Fibroblast of skin of left biceps (primary cell): ENCODE measurements at regions not wholly inside any gene's neighbourhood (a gene's known extent, or its start where the extent isn't known, plus 50 kb on each side); places are given as distances from the start of the nearest gene placed in this dataset.

Experiments
- DNase-seq, 2 experiments: peaks; one replicate each; pipeline ENCODE4 v3.0.0-alpha.2; 2013; ENCODE audit warnings: low read depth in 2 of 2

DNA sequence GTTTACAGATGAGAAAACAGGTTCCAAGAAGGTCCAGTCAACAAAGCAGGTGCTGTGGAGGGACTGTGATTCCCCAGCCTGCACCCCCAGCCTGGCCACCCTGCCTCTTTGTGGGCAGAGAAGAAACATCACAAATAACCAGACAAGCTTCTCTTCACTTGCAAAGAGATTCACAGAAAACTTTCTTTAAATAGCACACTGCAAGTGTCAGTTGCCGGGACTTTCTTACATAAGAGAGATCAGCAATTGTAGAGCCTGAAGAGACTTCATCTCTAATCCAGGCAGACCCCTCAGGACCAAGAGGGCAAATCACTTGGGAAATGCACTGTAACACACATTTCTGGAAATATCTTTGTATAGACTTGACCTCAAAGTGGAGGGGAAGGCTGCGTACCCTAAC lies 207.9 kb upstream of the CHRNA7 start:
- no peak for DNase-seq

DNA sequence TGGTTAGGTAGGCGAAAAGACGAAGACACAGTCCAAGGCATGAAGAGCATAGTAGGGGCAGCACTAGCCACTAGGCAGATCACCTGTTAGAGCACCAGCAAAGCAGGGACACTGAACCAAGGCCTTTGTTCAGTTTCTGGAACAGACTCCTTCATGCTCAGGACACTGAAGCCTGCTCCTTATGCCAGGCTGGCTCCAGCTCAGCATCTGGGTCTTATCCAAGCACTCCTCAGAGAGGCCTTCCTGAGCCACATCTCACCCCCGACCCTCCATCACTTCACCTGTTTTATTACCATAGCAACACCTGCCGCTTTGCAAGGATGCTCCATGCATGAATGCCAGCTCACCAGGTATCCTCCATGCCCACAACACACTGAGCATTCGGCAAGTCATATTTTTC lies 206.3 kb upstream of the CHRNA7 start:
- no peak for DNase-seq

DNA sequence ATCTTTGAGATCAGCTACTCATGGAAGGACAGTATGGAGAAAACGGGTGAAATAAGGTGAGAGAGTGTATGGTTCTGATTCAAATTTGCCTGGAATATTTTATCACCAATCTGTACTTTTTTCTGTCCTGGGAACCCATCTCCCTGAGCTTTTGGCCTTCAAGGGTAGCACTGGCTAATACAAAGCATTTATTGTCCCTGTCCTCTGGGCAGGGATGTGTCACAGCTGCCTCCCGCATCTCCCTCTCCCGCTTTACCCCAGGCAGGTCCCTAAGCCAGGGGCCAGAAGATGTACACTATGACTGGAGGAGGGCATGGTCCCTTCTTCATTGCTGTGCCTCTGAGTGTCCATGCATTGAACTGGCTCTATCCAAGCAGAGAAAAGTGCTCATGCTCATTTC lies 201.7 kb upstream of the CHRNA7 start:
- no peak for DNase-seq

DNA sequence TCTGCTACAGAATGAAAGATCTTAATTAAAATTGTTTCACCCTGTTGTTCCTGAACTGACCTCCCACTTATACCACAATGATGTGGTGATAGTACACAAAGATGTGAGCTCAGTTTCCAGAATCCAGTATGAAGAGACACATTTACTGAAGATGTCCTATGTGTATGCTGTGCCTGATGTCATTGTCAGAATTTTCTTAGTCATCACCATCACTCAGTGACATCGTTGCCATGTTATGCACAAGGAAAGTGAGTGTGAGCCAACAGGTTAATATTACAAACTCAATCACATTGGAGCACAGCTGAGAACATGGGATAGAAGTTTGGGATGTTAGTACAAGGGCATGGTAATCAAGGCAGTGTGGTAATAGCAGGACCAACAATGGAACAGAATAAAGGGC lies 199.7 kb upstream of the CHRNA7 start:
- DNase-seq: no peak

DNA sequence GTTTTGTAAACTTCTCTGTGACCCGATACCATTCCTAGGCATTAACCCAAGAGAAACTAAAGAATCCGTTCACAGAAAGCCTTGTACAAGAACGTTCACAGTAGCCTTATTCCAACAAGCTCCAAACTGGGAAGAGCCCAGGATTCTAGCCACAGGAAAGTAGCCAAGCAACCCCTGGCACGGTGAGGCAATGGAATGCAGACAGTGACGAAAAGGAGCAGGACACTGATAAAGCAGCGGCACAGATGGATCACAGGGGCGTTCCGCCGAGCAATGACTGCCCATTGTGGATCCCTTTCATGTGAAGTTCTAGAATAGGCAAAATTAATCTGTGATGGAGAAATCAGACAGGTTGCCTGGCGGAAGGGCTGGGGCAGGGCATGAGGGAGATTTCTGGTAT lies 198.7 kb upstream of the CHRNA7 start:
- no peak for DNase-seq

DNA sequence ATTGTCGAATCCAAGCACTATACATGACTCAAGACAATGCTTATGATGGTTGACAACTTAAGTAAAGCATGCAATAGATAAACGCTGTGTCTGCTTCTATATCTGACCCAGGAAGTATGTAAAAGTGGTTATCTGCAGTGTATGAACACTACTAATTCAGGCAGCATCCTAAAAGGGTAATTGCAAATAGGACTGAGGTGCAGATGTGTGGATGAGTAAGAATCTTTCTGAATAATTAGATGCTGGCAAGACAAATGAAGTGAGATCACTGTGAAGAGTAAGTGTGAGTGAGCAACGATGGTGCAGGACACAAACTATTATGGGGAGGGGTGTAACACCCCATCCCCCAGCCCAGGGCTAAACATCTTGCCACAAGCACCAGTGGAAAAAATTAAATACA lies 195.7 kb upstream of the CHRNA7 start:
- no peak for DNase-seq

DNA sequence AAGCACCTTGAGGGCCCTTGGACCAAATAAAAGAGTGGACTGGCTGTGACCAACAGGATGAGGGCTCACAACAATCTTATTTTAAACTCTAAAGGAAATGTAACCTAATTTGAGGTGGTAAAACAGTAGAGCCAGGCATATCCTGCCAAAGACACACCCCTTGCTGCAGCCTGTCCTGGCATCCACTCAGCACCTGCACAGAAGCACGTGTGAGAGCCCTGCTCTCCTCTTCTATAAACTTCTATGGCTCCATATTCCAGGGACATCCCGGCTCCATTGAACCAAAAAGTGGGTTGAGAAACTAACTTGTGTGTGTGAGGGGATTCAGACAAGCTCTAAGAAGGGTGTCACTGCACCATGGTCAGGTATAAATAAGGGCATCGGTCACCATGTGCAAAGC lies 190.9 kb upstream of the CHRNA7 start:
- DNase-seq: no peak

DNA sequence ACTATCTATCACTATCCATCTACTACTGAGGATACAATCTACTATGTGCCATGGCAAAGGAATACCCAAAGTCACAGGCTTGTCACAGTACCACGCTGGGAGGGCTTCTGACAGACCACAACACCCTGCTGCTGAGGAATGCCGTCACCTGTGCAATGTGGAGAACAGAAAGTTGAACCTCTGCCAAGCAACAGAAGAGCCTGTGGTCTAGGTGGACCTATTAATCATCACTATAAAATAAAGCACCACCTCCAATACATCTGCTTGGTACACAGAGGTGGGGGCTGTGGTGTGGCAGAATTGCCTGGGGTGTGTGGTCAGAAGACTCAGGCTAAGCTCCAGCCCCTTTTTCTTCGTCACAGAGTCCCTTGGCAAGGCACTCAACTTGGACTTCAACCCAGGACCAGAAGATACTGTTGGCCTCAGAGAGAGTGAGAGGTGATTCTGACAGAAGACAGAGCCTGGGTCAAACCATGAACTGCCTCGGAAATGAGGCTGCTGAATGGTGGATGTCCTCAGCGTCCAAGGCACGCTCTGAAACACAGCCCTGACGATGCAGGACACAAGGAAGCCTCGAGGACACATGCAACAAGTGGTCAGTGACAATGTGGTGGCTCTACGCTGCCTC lies 189.4 kb upstream of the CHRNA7 start:
- DNase-seq: no peak

DNA sequence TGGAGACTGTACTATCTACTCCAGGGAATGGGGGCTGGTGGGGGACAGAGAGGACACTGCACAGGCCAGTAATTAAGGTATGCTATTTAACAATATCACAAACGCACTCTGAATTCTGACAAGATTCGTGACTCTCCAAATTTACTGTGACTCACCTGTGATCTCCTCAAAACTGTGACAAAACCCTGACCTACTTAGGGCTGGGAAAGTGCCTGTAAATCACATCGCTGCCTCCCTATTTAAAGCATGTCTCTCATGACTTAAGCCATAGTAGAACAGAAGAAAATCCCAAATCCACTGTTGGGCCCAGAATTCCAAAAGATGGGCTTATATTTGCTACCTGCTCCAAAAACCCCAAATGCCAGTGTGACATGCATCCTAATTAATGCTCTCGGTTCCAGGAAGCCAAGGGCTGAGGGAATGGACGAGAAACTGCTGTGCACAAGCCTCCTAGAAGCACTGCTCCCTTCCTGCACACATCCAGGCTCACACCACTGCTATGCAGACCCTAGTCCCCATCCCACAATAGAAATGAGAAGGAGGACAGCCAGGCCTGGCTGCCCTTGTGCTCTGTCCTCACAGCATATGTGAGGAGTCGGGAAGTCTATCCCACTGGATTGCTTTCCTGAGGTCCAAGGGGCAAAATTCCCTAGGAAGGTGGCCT lies 187.7 kb upstream of the CHRNA7 start:
- DNase-seq: no peak

DNA sequence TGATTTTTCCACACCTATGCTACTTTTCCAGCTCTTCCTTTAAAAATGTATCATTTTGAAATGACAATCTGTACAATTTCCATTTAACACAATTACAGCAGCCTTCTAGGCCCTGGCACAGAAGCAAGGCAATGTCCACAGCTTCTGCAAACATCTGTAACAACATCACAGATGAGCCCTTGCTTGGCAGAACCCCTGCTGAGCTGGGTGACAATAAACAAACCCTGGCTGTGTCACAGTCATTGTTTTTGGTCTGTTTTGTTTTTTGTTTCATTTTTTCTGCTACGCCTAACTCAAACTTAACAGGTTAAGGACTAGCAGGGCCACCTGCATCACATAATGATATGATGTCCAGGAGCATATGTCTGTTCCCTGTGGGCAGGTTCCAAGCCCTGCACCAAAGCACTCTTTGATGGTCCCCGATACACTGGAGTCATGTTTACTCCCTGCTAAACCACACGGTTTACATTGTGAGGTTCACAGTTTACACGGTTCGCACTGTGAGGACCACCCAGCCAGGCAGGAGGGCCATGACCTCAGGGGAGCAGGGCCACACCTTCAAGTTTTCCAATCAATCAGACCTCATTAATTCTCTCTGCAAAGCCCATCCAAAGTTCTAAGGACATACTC lies 186.8 kb upstream of the CHRNA7 start:
- no peak for DNase-seq

DNA sequence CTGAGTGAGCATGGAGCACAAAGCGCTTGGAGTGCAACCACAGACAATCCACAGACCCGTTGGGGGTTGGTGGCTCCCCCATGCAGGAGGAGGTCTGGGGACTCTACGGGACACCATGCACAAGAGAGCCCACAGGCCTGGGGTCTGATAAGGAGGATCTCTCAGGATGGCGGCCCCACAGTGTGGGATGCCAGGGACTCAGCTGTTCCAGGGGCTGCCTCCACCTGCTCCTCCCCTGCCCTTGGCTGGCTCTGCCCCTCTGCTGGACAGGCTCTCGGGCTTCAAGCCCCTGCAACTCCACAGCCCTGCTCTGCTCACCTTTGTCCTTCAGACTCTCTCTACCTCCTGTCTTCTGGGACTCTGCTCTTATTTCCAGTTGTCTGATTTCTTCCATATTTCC lies 184.5 kb upstream of the CHRNA7 start:
- no peak for DNase-seq

DNA sequence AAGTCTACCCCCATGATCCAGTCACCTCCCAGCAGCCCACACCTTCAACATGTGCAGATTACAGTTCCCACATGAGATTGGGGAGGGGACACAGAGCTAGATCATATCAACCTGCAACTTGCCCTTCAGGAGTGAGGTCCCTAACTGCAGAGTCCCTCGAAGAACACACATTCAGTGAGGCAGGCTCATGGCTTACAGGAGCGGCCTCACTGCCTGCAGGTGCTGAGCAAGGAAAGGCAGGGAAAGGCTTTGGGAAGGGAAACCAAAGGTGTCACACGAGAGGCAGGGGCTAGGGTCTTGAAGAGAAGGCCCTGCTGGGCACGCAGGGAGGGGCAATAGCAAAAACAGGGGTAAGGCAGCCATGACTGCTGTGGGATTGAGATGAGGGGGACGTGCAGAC lies 182.4 kb upstream of the CHRNA7 start:
- no peak for DNase-seq

DNA sequence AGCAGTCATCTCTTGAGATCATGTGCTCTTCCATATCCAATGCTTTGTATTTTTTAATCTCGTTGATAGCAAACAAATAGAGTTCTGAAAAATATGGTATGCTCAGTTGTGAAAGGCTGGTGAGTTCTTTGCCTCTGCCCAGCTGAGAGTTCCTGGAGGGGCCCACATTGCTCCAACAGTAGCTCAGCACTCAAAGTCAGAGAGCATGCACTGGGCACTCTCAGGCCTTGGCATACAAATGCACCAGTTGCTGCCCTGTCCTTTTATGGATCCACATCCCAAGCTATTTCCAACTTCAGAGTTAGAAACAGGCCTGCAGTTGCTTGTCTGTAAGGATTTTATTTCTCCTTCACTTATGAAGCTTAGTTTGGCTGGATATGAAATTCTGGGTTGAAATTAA lies 181.7 kb upstream of the CHRNA7 start:
- no peak for DNase-seq

DNA sequence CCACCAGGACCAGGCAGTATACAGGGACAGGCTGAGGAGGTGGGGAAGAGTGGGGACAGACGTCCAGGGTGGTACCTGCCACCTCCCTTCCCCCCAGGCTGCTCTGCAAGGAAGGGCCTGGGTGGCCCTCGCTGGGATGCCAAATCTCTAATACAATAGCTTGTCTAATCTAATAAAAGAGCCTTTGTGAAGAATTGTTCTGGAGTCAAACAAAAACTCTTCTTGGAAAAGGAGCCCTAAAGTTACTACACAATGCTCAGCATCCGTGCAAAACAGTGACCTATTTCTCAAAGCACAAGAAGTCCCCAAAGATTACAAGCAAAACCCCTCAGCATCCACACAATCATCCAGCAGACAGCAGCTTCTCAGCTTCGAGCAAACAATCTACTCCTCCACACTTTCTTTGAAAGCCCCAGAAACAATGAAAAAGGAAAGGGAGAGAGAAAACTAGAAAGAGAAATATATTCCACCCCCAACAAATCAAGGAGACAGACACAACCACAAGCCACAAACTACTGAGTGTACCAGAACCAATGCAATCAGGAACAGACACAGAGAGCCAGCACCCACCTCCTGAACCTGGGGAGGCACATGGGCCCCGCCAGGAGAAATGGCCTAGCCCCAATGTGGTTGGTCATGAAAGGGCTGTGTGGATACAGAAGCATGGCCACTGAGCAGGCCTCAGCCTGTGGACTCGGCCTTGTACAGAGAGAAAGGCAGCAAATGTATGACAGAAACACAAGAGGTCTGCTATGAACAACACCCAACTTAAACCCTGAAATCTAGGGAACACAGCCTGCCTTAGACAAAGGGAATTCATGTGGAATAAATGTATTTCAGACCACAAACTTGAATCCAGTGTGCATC lies 177.1 kb upstream of the CHRNA7 start:
- no peak for DNase-seq

DNA sequence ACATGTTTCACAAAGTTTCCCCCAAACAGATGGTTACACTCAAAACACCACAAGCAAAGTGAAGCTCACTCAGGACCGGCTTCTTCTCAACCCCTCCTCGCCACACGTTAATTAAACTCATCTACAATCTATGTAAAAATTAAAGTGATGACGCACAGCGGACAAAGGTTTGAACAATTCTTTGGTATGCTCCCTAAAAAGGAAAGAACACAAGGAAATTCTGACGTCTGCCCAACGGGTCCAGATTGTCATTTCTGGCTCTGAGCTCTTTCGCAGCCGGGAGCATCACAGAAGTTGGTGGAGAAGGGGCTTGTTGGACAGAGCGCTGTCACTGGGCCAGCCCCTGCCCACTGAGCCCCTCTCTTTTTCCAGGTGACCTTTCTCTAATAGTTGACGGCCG lies 173.7 kb upstream of the CHRNA7 start:
- no peak for DNase-seq

DNA sequence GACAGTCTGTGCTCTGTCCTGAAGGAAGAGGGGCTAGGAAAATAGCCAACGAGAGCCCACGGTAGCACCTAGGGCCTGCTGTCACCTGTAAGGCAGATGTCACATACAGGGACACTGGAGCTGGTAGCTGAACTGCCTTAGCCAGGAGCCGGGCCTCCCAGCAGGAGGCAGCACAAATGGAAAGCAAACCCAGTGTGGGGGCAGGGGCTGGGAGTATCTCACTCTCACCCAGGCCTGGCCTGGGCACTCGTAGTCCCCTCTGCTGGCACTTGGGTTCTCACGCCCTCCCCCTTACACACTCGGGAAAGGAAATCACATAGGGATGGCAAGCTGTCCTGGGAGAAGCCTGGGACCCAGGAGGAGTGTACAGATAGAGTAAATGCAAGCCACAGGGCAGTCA lies 173.1 kb upstream of the CHRNA7 start:
- DNase-seq: no peak

DNA sequence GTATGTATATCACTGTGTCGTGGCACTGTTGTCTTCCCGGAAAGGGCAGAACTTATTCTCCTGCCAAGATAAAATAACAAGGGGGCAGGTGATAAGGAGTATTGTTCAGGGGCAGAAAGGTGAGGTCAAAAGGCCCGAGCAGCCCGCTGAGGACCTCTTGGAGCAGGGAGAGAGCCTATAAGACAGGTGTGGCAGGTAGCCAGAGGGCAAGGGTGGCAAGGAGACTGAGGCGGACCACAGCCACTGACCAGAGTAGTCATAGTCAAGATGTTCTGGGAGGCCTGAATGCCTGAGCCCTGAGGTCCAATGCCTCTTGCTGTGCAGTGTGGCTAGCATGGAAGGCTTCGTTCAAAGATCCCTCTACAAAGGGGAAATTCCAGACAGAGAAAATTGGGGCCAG lies 172.3 kb upstream of the CHRNA7 start:
- no peak for DNase-seq

DNA sequence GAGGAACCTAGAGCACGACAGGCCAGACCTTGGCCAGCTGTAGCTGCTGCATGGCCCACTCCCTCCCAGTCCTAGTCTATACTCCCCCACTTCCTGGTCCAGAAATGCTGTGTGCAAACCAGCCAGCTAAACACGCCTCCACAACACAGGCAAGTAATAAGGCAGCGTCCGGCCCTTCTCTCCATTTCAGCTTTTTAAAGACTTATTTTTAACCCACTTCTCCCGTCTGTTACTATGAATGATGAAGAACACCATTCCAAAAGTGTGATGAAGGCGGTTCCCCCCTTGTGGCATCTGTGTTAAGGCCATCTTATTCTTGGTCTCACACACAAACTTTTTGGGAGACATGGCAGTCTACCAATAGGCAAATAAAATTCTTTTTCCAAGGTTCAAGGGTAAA lies 164.1 kb upstream of the CHRNA7 start:
- DNase-seq: no peak

DNA sequence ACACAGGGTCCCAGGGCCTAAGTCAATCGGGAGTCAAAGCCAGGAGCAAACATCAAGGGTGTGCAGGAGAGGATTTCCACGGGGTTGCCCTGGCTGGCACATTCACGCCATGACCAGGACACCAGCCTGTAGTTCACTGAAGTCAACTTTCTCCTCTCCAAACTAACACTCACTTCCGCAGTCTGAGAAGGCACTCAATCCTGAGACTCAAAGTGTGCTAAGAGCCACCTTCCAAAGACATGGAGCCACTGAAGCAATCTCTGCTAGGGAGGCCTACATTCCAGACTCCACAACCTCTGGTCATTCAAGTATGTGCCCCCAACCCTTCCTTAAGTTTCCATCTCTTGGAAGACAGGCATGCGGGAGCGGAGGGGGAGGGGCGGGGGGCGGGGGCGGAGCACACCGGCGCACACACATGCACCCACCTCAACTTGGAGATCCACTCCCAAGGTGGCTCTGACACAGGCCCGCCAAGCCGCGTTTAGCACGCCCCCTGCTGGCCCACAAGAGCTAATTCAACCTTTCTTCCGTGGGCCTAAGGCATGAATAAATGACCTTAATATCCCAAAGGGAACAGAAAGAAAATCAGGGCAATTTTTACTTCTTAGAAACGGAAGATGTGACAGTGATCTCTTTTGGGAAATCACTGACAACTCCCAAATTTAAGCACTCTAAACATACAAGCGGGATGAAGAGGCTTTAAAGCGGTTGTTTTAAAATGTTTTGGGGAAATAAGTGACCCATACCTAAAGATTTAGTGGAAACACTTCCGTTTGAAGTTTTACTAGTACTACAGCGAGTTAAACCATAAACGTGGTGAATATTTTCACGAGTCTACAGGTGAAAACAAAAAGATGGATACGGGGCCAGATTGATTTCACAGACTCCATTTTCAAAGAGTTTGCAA lies 162.5 kb upstream of the CHRNA7 start:
- DNase-seq: no peak

DNA sequence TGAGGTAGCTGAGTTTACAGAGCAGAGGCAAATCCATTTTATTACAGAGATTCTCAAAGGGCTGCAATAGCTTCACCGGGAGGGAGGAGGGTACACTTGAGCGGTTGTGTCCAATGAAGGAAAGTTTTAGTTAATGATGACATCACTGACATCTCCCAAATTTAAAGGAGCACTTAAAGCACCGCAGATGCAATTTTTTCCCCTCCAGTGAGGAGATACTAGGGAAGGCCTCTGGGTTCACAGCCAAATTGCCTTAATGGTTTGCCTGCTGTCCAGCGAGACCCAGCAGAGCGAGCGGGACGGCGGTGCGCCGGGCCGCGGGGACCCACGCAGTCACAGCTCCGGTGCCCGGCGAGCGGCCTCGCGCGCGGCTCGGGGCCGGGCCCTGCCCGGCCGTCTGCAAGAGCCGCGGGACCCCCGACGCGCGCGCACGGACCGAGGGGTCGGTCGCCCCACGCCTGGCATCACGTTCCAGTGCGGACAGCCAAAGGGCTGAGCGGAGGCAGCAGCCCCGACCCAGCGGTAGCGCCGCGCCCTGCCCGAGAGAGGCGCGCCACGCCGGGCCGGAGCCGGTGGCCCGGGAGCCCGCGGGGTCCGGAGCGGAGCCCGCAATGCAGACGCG lies 160.5 kb upstream of the CHRNA7 start:
- DNase-seq: no peak
